Epidermal melanocyte (primary cell): ENCODE measurements at regions not wholly inside any gene's neighbourhood (a gene's known extent, or its start where the extent isn't known, plus 50 kb on each side); places are given as distances from the start of the nearest gene placed in this dataset.

Source experiments
- DNase-seq: peaks from one replicate; pipeline ENCODE4 v3.0.0; 2011; ENCODE audit warnings: low spot score; ENCODE audit not compliant: insufficient read length

DNA sequence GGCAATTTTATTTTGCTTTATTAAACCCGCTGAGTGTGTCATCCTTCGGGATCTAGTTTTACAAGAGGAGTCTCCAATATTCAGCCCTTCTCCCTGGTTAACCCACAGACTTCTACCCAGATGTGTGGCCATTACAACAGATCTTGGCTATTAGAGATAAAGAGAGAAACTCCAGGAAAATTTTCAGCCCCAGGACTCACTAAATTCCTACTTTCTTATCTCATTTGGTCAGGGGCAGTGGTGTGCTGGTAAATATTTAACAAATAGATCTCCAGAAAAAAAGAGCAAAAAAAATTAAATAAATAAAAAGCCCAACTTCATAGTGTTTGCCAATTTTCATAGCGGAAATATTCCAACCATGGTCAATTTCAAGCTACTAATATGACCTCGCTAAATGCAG, 168.4 kb downstream of the RND3 start:
- DNase-seq = no peak

DNA sequence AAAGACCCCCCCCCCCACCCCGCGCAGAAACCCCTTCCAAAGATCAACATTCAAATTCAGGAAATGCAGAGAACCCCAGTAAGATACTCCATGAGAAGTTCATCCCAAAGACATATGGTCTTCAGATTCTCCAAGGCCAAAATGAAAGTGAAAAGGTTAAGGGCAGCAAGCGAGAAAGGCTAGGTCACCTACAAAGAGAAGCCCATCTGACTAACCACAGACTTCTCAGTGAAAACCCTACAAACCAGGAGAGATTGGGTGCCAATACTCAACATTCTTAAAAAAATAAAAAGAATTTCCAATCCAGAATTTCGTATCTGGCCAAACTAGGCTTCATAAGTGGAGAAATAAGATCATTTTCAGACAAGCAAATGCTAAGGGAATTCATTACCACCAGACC, 175.2 kb downstream of the RND3 start:
- DNase-seq = no peak

DNA sequence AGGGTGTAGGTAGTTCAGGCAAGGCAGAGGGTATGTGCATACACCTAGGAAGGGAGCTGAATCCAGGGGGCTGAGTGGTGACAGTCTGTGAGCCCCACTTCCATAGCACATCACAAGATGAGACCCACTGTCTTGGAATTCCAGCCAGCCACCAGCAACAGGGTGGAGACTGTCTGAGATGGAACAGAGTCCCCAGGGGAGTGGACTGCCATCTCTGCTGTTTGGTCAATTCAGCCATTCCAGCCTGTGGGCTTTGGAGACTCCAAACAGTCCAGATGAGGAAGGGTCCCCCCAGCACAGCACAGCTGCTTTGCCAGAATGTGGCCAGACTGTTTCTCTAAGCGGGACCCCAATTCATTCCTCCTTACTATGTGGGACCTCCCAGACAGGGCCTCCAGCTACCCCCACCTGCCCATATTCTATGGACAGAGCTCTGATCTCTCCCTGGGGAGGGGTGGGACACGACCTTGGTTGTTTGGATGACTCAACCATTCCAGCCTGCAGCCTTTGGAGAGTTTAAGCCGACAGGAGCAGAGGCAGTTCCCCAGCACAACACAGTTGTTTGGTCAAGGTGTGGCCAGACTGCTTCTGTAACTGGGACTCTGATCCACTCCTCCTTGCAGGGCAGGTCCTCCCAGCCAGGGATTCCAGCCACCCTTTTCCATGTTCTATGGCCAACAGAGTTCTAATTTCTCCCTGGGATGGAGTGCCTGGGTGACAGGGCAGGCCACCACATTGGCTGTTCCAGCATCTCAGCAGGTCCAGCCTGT, 178.0 kb downstream of the RND3 start:
- DNase-seq = no peak

DNA sequence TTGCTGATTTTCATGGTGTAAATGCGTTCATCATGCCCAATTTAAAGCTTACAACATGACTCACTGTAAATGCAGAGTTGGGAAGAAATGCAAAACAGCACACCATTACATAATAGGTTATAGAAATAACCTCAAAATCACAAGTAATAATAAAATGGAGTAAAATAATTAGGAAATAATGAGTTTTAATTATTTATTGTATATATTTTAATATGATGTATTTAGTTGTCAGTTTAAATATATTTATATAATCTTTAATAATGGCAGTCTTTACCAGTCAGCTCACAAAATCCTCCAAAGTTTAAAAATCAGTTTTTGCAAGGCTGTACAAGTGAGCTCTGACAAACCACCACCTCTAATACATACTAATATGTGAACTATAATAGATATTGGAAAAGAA, 180.2 kb downstream of the RND3 start:
- DNase-seq = no peak

DNA sequence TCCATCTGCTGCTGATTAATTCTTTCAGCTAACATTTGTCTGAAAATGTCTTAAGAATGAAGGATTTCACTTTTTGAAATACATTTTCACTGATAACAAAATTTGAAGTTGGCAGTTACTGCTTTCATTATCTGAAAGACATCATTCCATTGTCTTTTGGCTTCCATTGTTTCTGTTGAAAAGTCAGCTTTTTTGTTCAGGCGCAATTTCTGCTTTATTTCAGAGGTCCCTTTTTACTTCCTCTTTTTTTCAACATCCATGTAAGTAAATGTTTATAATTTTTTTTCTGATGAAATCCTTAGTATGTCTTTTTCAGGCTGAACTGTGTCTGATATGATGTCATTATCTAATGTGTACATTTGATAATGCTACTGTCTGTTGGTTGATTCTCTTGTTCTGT, 184.2 kb downstream of the RND3 start:
- DNase-seq = no peak

DNA sequence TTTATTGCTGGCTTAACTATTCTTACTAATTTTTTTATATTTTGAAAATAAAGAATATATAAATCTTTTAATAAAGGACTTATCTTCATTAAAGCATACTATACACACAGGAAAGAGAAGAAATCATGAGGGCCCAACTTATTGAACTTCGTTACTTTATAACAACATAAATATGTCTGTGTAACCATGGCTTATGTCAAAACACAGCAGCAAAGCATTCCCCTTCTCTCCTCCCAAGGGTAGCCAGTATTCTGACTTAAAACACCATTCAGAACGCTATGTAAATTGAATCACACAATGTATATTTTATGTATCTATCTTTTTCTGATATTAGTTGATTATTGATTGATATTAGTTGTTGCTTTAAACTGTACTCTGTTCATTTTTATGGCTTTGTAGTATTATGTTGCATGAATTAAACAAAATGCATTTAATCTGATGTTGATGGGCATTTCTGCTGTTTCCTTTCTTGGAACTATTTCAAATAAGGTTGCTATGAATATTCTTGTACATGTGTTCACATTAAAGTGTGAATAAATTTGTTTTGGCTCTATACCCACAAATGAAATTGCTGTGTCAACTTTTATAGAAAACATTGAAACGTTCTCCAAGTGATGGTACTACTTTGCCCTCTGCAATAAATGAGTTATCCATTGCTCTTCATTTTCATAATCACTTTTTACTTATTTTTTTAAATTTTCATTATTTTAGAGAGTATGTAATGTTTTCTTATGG, 188.7 kb downstream of the RND3 start:
- DNase-seq = no peak

DNA sequence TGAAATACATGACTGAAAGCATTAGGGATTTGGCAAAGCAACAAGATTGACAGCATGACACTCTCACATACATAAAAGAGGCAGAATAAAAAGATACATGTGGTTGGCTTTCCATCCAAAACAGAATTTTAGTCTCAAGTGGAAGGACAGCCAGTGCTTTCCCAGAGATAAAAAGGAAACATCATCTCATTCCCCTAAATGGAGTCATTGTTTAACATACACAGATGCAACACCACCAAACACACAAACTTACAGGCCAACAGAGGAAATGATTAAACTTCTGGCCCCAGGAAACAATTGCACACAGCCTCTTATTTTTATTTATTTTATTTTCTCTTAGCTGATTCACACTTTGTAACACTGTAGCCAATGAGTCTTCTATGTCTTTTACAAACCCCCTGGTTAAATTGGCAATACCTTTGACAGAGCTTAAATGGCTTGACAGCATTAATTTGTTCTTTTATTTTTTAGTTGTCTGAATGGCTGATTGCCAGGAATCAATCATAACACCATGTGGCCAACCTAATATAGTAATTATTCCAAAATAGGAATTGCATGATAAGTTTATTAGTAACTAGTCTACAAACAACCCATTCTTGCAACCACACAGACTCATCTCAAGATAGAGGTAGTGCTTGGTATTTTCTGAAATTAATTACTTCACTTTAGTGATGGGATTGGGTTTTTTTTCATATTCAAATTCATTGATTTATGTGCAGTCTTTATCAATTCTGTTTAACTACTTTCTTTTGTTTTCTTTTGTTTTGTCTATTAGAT, 190.5 kb downstream of the RND3 start:
- no peak for DNase-seq

DNA sequence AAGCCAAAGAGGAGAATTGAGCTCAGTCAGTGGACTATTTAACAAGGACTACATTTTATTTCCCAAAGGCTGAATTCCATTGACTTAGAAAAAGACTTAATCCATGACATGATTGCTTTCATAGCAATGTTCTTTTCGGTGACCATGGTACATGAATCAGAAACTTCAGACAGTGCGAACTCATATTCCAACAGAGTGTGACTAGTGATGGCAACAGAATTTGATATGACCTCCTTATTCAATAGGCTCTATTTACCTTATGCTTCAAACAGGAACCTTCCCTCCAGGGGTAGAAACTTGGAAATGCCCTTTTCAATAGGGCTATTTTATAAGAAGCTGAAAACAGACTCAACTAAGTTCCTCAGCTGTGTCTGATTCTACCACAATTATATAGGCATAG, 191.9 kb downstream of the RND3 start:
- no peak for DNase-seq

DNA sequence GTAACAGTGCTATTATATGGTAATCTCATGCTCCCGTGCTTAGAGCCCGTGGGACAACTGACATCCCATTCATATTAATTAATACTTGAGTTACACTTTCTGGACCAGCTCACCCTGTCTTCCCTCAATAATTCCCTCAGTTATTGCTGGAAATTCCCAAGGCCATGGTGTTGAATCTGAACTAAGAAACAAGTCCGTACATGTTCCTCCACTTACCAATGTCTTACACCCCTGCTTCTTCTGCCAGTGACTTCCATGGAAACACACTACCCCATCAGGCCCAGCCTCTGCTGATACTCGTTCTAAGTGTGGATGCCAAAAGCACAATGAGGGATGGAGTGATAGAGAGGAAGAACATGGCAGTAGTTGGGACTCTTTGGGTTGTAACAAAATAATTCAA, 193.7 kb downstream of the RND3 start:
- DNase-seq = no peak

DNA sequence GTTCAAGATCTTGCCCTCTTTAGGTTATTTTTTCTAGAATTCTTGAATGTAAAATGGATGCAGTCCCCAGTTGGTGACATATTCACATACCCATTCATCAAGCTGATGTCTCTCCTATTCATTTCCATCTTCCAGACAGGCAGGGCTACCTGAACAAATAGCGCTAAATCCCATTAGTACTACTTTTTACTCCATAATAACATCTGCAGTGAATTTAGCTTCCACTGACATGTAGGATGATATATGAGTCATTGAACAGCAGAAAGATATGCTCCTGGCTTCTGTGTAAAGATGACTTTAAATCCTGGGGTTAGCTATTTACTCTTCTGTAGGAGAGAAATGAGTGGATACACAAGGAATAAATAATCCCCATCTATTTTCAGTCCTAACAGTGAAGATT, 194.7 kb downstream of the RND3 start:
- DNase-seq = no peak

DNA sequence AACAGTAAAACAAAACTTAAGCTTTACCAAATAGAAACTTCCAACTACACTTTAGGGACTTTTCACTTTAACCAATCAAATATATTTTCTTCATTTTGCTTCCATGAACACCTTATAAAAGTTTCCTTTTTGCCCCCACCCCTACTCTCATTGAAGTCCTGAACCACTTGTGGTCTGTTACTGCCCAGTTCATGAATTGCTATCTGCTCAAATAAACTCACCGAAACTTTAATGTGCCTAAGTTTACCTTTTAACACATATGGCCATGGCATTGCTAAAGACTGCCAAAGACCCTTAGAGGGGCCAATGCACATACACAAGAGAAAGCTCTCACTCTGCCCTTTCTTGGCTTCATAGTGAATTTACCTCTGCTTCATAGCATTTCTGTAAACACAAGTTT, 195.3 kb downstream of the RND3 start:
- no peak for DNase-seq

DNA sequence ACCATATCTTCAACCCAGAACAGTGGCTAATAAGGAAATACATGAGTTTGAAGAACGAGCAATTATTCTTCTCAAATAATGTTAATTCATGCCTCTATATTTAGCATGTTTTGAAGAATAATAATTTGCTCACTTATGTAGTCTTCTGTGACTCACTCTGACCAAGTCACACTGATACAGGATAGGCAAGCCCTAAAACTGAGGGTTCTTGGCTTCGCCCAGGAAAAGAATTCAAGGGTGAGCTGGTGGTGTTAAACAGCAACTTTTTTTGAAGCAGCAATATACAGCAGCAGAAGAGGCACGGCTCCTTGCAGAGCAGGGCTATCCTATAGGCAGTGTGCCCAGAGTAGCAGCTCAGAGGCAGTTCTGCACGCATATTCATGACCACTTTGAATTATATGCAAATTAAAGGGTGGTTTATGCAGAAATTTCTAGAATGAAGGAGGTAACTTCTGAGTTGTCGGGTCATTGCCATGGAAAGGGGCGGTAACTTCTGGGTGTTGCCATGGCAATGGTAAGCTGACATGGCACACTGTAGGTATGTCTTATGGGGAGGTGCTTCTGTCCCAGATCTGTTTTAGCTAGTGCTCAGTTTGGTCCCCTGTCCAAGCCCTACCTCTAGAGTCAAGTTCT, 200.6 kb downstream of the RND3 start:
- no peak for DNase-seq

DNA sequence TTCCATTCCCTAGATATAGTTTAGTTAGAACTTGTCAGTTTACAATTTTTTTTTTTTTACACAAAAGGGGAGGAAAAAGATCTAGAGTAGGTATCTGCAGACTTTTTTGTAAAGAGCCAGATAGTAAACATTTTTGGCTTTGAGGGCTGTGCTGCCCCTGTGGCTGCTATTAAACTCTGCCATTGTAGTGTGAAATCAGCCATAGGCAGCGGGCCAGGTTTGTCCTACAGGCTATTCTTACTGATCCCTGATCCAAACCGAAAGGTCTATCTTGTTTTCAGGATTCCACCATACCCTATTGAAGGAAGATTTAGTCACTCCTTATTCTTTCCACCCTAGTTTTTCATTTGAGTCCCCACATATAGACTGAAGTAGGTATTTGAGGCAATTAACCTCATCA, 203.4 kb downstream of the RND3 start:
- DNase-seq = no peak

DNA sequence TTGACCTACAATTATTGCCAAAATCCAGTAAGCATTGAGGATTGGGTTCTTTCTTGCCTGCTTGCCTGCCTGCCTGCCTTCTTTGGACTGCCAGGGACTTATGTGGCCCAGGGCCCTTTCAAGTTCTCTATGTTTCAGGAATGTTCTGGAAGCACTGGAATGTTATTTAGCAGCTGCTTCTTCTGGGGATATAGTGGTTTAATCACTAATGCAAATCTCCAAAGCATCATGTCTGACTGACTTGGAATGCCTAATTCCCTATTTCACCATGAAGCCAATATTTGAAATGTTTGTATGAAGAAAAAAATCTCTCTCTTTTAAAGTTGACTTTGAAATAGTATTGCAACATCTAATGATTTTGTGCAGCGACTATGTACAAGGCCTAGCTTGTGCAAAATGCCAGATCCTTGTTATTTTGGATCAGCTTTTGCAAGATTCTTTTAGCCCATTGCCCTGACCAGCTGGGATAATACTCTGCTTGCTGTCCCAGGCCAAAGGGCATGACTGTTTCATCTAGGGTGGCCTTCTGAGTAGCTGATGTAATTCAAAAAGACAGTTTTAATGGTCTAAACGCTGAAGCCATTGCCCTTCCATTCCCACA, 204.6 kb downstream of the RND3 start:
- DNase-seq = no peak

DNA sequence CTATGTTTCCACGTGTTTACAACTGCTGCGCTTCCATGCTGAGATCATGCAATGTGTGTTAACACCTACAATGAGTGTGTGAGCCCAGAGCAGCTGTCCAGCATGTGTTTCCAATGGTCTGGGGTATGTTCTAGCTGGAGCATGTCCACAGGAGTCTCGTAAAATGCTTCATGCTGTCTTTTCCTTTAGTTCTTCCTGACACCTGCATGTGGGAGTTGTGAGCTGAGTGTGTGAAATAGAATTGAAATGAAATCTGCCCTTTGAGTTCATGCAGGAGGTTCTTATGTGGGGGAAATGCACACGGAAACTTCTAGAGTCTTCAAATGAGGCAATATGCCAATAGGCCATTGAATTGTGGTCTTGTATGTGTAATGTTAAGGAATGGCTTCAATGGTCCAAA, 205.1 kb downstream of the RND3 start:
- DNase-seq = no peak

DNA sequence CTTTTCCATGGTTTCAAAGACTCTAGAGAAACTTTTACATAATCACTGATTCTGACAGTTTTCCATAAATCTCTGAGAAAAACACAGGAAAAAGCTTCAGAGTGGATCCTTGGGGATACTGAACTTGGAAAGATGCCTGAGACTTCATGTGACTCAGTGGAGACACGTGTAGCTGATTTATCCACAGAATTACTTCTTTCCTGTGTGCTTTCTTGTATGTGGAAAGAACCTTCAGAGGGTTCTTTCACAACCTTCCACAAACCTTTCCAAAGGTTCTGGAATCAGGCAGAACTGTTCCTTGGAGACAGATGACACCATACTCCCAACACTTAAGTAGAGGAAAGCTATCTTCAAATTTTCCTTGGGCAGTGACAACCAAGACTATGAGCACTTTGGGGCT, 207.2 kb downstream of the RND3 start:
- DNase-seq = no peak

DNA sequence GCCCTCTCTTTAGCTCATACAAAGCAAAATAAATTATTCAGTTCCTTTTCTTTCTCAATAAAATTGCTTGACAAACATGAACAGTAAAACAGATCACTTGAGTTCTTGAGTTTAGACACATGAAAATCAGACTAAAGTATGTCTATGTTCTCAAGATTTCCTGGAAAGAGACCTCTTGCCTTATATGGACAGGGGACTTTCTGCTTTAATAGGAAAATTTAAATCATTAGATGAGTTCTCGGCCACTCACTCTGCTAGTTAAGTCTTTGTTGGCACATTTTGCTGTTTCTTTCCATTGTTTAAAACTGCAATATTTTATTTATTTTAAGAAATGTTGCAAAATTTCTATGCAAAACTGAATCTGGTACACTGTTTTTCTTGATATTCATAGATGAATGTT, 207.8 kb downstream of the RND3 start:
- no peak for DNase-seq

DNA sequence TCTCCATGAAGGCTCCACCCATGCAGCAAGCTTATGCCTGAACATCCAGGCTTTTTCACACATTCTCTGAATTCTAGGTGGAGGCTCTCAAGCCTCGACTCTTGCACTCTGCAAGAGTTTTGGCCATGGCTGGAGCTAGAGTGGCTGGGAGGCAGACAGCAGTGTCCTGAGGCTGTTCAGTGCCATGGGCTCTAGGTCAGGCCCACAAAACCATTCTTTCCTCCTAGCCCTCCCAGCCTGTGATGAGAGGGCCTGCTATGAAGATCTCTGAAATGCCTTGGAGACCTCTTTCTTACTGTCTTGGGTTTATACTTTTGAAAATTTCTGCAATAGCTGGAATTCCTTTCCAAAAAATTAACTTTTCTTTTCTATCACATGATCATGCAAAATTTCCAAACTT, 210.7 kb downstream of the RND3 start:
- no peak for DNase-seq

DNA sequence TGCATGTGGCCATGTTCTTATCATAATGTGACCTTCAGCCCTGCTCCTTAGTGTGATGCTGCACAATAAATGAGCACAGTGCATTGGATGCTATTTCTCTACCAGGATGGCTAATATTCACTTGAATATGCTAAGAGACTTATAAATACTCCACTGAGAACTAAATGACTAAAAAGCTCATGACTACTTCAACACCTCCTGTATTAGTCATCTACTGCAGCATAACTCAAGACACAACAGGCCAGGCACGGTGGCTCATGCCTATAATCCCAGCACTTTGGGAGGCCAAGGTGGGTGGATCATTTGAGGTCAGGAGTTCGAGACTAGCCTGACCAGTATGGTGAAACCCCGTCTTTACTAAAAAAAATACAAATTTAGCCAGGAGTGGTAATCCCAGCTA, 213.4 kb downstream of the RND3 start:
- DNase-seq = no peak

DNA sequence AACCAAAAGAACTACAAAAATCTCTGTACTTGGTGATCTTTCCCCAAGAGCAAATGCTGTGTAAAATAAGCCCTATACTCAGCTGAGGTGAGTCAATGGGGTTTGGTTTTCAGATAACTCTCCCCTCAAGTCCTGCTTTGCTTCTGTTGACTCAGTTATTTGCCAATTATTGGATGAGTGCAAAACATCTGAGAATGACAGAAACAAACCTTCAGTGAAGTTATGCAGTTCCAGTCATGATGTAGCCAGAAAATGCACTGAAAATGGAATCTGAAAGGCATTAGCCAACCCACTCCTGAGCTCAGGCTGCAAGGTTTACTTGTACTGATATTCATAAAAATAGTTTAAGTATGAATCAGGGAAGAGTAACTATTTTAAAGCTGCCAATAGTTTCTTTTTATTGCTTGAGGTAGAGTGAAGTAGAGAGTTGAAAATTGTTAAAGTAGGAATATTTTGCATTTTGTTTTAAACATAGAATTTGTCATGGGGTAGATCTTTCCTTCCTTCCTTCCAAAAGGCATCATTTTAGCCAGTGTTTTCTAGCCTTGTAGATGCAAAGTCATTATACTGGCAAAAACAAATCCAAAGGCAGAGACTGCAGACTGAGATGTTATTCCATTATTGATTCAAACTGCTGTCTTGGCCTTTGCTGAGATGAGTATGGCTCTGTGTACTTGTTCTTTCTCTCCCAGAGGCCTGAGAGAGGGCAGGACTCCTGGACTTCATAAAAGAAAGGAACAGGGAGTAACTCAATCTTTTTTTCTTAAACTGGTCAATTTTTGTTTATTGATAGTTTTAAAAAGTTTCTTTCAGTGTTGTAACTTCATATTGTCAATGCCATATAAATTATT, 215.3 kb downstream of the RND3 start:
- DNase-seq = no peak
